H9 (cell line): ENCODE measurements at regions not wholly inside any gene's neighbourhood (a gene's known extent, or its start where the extent isn't known, plus 50 kb on each side); places are given as distances from the start of the nearest gene placed in this dataset.

ENCODE experiments used
- DNase-seq: peaks from one replicate; pipeline ENCODE4 v3.0.0-alpha.2; 2017
- H2AFZ ChIP-seq: one replicate; pipeline ENCODE4 v1.6.1; 2013; ENCODE audit warnings: mild to moderate bottlenecking, low read length, control low read depth, moderate library complexity
- H2AK5ac ChIP-seq: 2 replicates; pipeline ENCODE4 v1.6.1; 2013; ENCODE audit warnings: low read length, control low read depth, mixed read lengths; ENCODE audit not compliant: insufficient read length
- H2BK120ac ChIP-seq: one replicate; pipeline ENCODE4 v1.6.1; 2013; ENCODE audit warnings: low read depth, mild to moderate bottlenecking, low read length, control low read depth, inconsistent platforms; ENCODE audit not compliant: poor library complexity, severe bottlenecking
- H2BK12ac ChIP-seq: 2 replicates; pipeline ENCODE4 v1.6.1; 2013; ENCODE audit warnings: low read length, control low read depth, mixed read lengths, low read depth; ENCODE audit not compliant: insufficient read length
- H2BK15ac ChIP-seq: 2 replicates; pipeline ENCODE4 v1.6.1; 2013; ENCODE audit warnings: low read depth, low read length, control low read depth
- H2BK20ac ChIP-seq: one replicate; pipeline ENCODE4 v1.6.1; 2013; ENCODE audit warnings: low read depth, mild to moderate bottlenecking, low read length, control low read depth, inconsistent platforms; ENCODE audit not compliant: poor library complexity, severe bottlenecking
- H2BK5ac ChIP-seq: 2 replicates; pipeline ENCODE4 v1.6.1; 2013; ENCODE audit warnings: low read length, control low read depth, mixed read lengths; ENCODE audit not compliant: insufficient read length
- H3K14ac ChIP-seq: 2 replicates; pipeline ENCODE4 v1.6.1; 2013; ENCODE audit warnings: low read length, control low read depth; ENCODE audit not compliant: insufficient read depth
- H3K18ac ChIP-seq: 2 replicates; pipeline ENCODE4 v1.6.1; 2013; ENCODE audit warnings: low read depth, mild to moderate bottlenecking, mixed read lengths, low read length, control low read depth; ENCODE audit not compliant: insufficient read length
- H3K23ac ChIP-seq: 2 replicates; pipeline ENCODE4 v1.6.1; 2013; ENCODE audit warnings: low read length, control low read depth, mixed read lengths, low read depth; ENCODE audit not compliant: insufficient read length
- H3K23me2 ChIP-seq: 2 replicates; pipeline ENCODE4 v1.6.1; 2013; ENCODE audit warnings: low read depth, mild to moderate bottlenecking, mixed read lengths, low read length, control low read depth; ENCODE audit not compliant: insufficient read length, poor library complexity, severe bottlenecking
- H3K27ac ChIP-seq: 2 replicates; pipeline ENCODE4 v1.5.1; 2013; ENCODE audit warnings: low read length, control low read depth, mixed read lengths, low read depth; ENCODE audit not compliant: insufficient read length
- H3K27me3 ChIP-seq: 2 replicates; pipeline ENCODE4 v1.6.1; 2013; ENCODE audit warnings: low read length, control low read depth, inconsistent platforms; ENCODE audit not compliant: insufficient read depth
- H3K4ac ChIP-seq: 2 replicates; pipeline ENCODE4 v1.6.1; 2013; ENCODE audit warnings: low read depth, mild to moderate bottlenecking, control low read depth, inconsistent platforms, low read length, moderate library complexity
- H3K4me1 ChIP-seq: 2 replicates; pipeline ENCODE4 v1.6.1; 2013; ENCODE audit warnings: low read length, control low read depth, inconsistent platforms; ENCODE audit not compliant: insufficient read depth
- H3K4me2 ChIP-seq: 2 replicates; pipeline ENCODE4 v1.6.1; 2013; ENCODE audit warnings: low read length, control low read depth, mixed read lengths; ENCODE audit not compliant: insufficient read length, insufficient read depth
- H3K56ac ChIP-seq: 2 replicates; pipeline ENCODE4 v1.6.1; 2013; ENCODE audit warnings: low read depth, mild to moderate bottlenecking, mixed read lengths, low read length, control low read depth; ENCODE audit not compliant: insufficient read length
- H3K79me1 ChIP-seq: 2 replicates; pipeline ENCODE4 v1.6.1; 2013; ENCODE audit warnings: low read depth, mild to moderate bottlenecking, moderate library complexity, low read length, control low read depth, inconsistent platforms; ENCODE audit not compliant: insufficient read depth, poor library complexity, severe bottlenecking
- H3K79me2 ChIP-seq: 2 replicates; pipeline ENCODE4 v1.6.1; 2013; ENCODE audit warnings: low read length, control low read depth, inconsistent platforms; ENCODE audit not compliant: insufficient read depth
- H3K9ac ChIP-seq: 2 replicates; pipeline ENCODE4 v1.6.1; 2013; ENCODE audit warnings: low read length, control low read depth, mixed read lengths; ENCODE audit not compliant: insufficient read length; ENCODE audit errors: extremely low read depth
- H3K9me3 ChIP-seq: one replicate; pipeline ENCODE4 v1.6.1; 2013; ENCODE audit warnings: low read depth, low read length, inconsistent platforms; ENCODE audit not compliant: control insufficient read depth
- H3T11ph ChIP-seq: one replicate; pipeline ENCODE4 v1.6.1; 2013; ENCODE audit warnings: mild to moderate bottlenecking, low read length, control low read depth, inconsistent platforms
- H4K20me1 ChIP-seq: one replicate; pipeline ENCODE4 v1.6.1; 2013; ENCODE audit not compliant: control insufficient read depth, insufficient read length, insufficient read depth
- H4K5ac ChIP-seq: 2 replicates; pipeline ENCODE4 v1.6.1; 2013; ENCODE audit warnings: low read depth, mild to moderate bottlenecking, mixed read lengths, low read length, control low read depth; ENCODE audit not compliant: insufficient read length
- H4K8ac ChIP-seq: replicated peaks from 2 replicates; pipeline ENCODE4 v1.6.1; 2013; ENCODE audit warnings: low read length, control low read depth, mixed read lengths, low read depth; ENCODE audit not compliant: insufficient read length
- H4K91ac ChIP-seq: 2 replicates; pipeline ENCODE4 v1.6.1; 2013; ENCODE audit warnings: low read depth, mild to moderate bottlenecking, moderate library complexity, mixed read lengths, low read length, control low read depth; ENCODE audit not compliant: insufficient read length
- H3K27ac Mint-ChIP-seq, 3 experiments: 2 replicates in 2 of 3; 3 replicates in 1 of 3; pipeline ENCODE4 v1.8.0; 2020 to 2021; ENCODE audit warnings: mixed read lengths in 3 of 3, mild to moderate bottlenecking in 1 of 3, moderate library complexity in 1 of 3
- H3K27me3 Mint-ChIP-seq: 2 replicates; pipeline ENCODE4 v1.8.0; 2021; ENCODE audit warnings: low read depth, mild to moderate bottlenecking, moderate library complexity, mixed read lengths
- H3K36me3 Mint-ChIP-seq, 3 experiments: 2 replicates in 2 of 3; 3 replicates in 1 of 3; pipeline ENCODE4 v1.8.0; 2020 to 2021; ENCODE audit warnings: low read depth in 3 of 3, mixed read lengths in 3 of 3; ENCODE audit not compliant: insufficient read depth in 1 of 3
- H3K4me1 Mint-ChIP-seq, 2 experiments: 2 replicates each; pipeline ENCODE4 v1.8.0; 2020; ENCODE audit warnings: mixed read lengths in 2 of 2
- H3K4me3 Mint-ChIP-seq, 2 experiments: 2 replicates in 1 of 2; 3 replicates in 1 of 2; pipeline ENCODE4 v1.8.0; 2020 to 2021; ENCODE audit warnings: mild to moderate bottlenecking in 2 of 2, mixed read lengths in 2 of 2, moderate library complexity in 1 of 2
- H3K9me3 Mint-ChIP-seq, 2 experiments: 2 replicates in 1 of 2; 3 replicates in 1 of 2; pipeline ENCODE4 v1.8.0; 2020; ENCODE audit warnings: mild to moderate bottlenecking in 2 of 2, mixed read lengths in 2 of 2, moderate library complexity in 1 of 2
- WGBS: extraction: QIAGEN DNeasy Blood & Tissue Kit; methylation state at CpG from one replicate; pipeline ENCODE4 v1.1.7; 2013; ENCODE audit warnings: missing lambda C conversion rate, low lambda C conversion rate, mixed read lengths; ENCODE audit not compliant: insufficient read length; ENCODE audit errors: extremely low coverage; 5-methylcytosine and 5-hydroxymethylcytosine counted together
- TF ChIP-seq, protein P1 (sequence below): fragments of 200-600 bp; sonication (generic); conservative IDR thresholded peaks from 3 replicates; pipeline ENCODE4 v1.8.0; 2021; ENCODE audit warnings: antibody characterized with exemption, mild to moderate bottlenecking

GRCh38 chr1:168887381-168887780, 158.4 kb upstream of the DPT start:
- Mint-ChIP-seq H3K9me3 (peaks cover 3 to 6% of the 10 kb centered on the region in 2 experiments; a peak in 3 of 5 replicates), H3K4me1 (no peaks in the 10 kb centered on the region), H3K4me3 (no peak overlapping the region), H3K36me3 (peaks cover 0 to 2% (median 0%) of the 10 kb centered on the region in 3 experiments; a peak in 2 of 7 replicates), H3K27me3 (no peaks in the 10 kb centered on the region), H3K27ac (no peak overlapping the region; a peak in 1 of 7 replicates)
- H2BK5ac ChIP-seq: no peak overlapping the region
- H2BK120ac ChIP-seq: no peak overlapping the region
- DNase-seq: no peak
- H3K27me3 ChIP-seq: no peaks in the 10 kb centered on the region
- no peaks in the 10 kb centered on the region for H3K79me2 ChIP-seq
- no peak overlapping the region for H2BK20ac ChIP-seq
- WGBS: no CpG with 5 or more reads among the region's 4 CpGs
- H3K9ac ChIP-seq: no peak overlapping the region
- no peak overlapping the region for H3K14ac ChIP-seq
- no peaks in the 10 kb centered on the region for H3K9me3 ChIP-seq
- no peak overlapping the region for H4K5ac ChIP-seq
- TF ChIP-seq, protein P1, sequence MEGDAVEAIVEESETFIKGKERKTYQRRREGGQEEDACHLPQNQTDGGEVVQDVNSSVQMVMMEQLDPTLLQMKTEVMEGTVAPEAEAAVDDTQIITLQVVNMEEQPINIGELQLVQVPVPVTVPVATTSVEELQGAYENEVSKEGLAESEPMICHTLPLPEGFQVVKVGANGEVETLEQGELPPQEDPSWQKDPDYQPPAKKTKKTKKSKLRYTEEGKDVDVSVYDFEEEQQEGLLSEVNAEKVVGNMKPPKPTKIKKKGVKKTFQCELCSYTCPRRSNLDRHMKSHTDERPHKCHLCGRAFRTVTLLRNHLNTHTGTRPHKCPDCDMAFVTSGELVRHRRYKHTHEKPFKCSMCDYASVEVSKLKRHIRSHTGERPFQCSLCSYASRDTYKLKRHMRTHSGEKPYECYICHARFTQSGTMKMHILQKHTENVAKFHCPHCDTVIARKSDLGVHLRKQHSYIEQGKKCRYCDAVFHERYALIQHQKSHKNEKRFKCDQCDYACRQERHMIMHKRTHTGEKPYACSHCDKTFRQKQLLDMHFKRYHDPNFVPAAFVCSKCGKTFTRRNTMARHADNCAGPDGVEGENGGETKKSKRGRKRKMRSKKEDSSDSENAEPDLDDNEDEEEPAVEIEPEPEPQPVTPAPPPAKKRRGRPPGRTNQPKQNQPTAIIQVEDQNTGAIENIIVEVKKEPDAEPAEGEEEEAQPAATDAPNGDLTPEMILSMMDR: no peak
- no peak overlapping the region for H3K4ac ChIP-seq
- no peak overlapping the region for H4K8ac ChIP-seq
- H3K23me2 ChIP-seq: no peaks in the 10 kb centered on the region
- H3K18ac ChIP-seq: no peak overlapping the region
- no peak overlapping the region for H2BK12ac ChIP-seq
- H2BK15ac ChIP-seq: no peak overlapping the region
- no peak overlapping the region for H3K56ac ChIP-seq
- H3T11ph ChIP-seq: no peak overlapping the region
- no peak overlapping the region for H3K4me2 ChIP-seq
- H4K91ac ChIP-seq: no peak overlapping the region
- no peak overlapping the region for H2AK5ac ChIP-seq
- no peaks in the 10 kb centered on the region for H3K79me1 ChIP-seq
- no peak overlapping the region for H3K27ac ChIP-seq
- H3K23ac ChIP-seq: no peak overlapping the region
- no peak overlapping the region for H2AFZ ChIP-seq
- H4K20me1 ChIP-seq: no peaks in the 10 kb centered on the region
- no peaks in the 10 kb centered on the region for H3K4me1 ChIP-seq
